Testis (tissue), 2 donors: ENCODE measurements at regions not wholly inside any gene's neighbourhood (a gene's known extent, or its start where the extent isn't known, plus 50 kb on each side); places are given as distances from the start of the nearest gene placed in this dataset.

Source experiments
- POLR2A ChIP-seq: fragments of 450-650 bp; IDR thresholded peaks from one replicate; pipeline ENCODE4 v1.6.1; 2017; ENCODE audit warnings: antibody characterized with exemption, mild to moderate bottlenecking, moderate library complexity
- TF ChIP-seq, protein P1 (sequence below), 3 experiments: fragments of 450-650 bp in 2 of 3; fragments of 200-600 bp in 1 of 3; sonication (generic) in 1 of 3; IDR thresholded peaks; one replicate each; pipeline ENCODE4 v1.5.1; 2016 to 2019; ENCODE audit warnings: antibody characterized with exemption in 3 of 3, mild to moderate bottlenecking in 2 of 3, moderate library complexity in 1 of 3

DNA sequence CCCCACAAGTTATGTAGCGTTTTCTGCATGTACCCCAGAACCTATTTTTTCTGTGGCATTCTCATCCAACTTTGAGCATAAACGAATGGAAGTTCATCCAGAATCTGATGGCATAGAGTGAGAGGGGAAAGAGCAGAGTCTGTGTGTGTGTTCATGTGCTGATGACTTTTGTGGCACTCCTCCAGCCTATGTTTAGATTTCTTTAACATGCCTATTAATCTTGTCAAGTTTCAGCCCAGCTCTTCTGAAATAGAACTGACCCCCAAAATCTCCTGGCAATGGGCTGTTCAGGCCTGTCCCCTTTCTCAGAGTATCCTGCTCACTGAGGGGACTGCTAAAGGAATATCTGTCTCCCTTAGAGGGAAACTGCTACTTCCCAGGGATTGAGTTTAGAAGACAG is 56.4 kb upstream of the NEO1 start:
- TF ChIP-seq, protein P1, sequence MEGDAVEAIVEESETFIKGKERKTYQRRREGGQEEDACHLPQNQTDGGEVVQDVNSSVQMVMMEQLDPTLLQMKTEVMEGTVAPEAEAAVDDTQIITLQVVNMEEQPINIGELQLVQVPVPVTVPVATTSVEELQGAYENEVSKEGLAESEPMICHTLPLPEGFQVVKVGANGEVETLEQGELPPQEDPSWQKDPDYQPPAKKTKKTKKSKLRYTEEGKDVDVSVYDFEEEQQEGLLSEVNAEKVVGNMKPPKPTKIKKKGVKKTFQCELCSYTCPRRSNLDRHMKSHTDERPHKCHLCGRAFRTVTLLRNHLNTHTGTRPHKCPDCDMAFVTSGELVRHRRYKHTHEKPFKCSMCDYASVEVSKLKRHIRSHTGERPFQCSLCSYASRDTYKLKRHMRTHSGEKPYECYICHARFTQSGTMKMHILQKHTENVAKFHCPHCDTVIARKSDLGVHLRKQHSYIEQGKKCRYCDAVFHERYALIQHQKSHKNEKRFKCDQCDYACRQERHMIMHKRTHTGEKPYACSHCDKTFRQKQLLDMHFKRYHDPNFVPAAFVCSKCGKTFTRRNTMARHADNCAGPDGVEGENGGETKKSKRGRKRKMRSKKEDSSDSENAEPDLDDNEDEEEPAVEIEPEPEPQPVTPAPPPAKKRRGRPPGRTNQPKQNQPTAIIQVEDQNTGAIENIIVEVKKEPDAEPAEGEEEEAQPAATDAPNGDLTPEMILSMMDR (IDR thresholded peaks at IDR 0.05), result no peak
- no peak for TF ChIP-seq POLR2A
